ENCODE measurements at regions not wholly inside any gene's neighbourhood (a gene's known extent, or its start where the extent isn't known, plus 50 kb on each side); places are given as distances from the start of the nearest gene placed in this dataset.

GRCh38 chr2:21441442-21441841 is 317.7 kb downstream of the TDRD15 start:
- TF ChIP-seq POLR2A (IDR thresholded peaks at IDR 0.05; ENCODE audit: low read depth, low read length) (no peak), TAF1 (IDR thresholded peaks at IDR 0.05; ENCODE audit: low read depth, low read length) (no peak), POLR2AphosphoS5 (IDR thresholded peaks at IDR 0.05; ENCODE audit: low read depth, low read length) (no peak), POU2F2 (IDR thresholded peaks at IDR 0.05; ENCODE audit: low read depth, low read length) (no peak), SPI1 (IDR thresholded peaks at IDR 0.05; ENCODE audit: low read depth, low read length) (no peak), PAX5 (IDR thresholded peaks at IDR 0.05; ENCODE audit: insufficient read depth, low read length, severe bottlenecking) (no peak)
